ENCODE measurements at regions not wholly inside any gene's neighbourhood (a gene's known extent, or its start where the extent isn't known, plus 50 kb on each side); places are given as distances from the start of the nearest gene placed in this dataset.

DNA sequence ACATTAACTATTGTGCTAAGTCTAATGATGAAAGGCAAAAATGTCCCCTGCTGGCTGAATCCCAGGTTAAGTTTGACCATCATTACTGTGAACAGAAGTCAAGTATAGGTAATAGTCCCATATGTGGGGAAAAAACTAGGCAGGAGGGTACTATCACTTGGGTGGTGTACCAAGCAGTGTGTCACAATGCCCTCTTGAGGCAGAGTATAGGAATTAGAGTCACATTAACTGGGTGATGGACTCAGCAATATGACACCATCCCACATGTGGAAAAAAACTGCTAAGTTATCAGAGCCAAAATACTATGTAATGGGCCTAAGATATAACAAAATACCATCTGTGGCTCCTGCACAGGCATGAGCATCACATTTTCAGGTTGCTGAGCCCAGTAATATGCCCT lies 962.5 kb upstream of the AMELY start:
- TF ChIP-seq, protein P1, sequence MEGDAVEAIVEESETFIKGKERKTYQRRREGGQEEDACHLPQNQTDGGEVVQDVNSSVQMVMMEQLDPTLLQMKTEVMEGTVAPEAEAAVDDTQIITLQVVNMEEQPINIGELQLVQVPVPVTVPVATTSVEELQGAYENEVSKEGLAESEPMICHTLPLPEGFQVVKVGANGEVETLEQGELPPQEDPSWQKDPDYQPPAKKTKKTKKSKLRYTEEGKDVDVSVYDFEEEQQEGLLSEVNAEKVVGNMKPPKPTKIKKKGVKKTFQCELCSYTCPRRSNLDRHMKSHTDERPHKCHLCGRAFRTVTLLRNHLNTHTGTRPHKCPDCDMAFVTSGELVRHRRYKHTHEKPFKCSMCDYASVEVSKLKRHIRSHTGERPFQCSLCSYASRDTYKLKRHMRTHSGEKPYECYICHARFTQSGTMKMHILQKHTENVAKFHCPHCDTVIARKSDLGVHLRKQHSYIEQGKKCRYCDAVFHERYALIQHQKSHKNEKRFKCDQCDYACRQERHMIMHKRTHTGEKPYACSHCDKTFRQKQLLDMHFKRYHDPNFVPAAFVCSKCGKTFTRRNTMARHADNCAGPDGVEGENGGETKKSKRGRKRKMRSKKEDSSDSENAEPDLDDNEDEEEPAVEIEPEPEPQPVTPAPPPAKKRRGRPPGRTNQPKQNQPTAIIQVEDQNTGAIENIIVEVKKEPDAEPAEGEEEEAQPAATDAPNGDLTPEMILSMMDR (IDR thresholded peaks at IDR 0.05; ENCODE audit: low read depth, low read length) = peak; percentile 59
- no peak for TF ChIP-seq EZH2phosphoT487 (IDR thresholded peaks at IDR 0.05; ENCODE audit: low read depth)

Data from OCI-LY3 (cell line).